Mammary epithelial cell (primary cell): ENCODE measurements at regions not wholly inside any gene's neighbourhood (a gene's known extent, or its start where the extent isn't known, plus 50 kb on each side); places are given as distances from the start of the nearest gene placed in this dataset.

Experiments used
- CTCF ChIP-seq, 2 donors: IDR thresholded peaks in 1 of 2; conservative IDR thresholded peaks in 1 of 2; 2 replicates each; pipeline ENCODE4 v1.5.1; 2011 to 2012; ENCODE audit warnings: inconsistent platforms in 2 of 2, low read length in 2 of 2, mild to moderate bottlenecking in 2 of 2, control low read depth in 1 of 2, low read depth in 1 of 2; ENCODE audit not compliant: insufficient read depth in 1 of 2; ENCODE audit errors: extremely low read depth in 1 of 2
- EZH2 ChIP-seq: IDR thresholded peaks from 2 replicates; pipeline ENCODE4 v1.6.1; 2012; ENCODE audit warnings: low read length, inconsistent platforms, borderline replicate concordance

DNA sequence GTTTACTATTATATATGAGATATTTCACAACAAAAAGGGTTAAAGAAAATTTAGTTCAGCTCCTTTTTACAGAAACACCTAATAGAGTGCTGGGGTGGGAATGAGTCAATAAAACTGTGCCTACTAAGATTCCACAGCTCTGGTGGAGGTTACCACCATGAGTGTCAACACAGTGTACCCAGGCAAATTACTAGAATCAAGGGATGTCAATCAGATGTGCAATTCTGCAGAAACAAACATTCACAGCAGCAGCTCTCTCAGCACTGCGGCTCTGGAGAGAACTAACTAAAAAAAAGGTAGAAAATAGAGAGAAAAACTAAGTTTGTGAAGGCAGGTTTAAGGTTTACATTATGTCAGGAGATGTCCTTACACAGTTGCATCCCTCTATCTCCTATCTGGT is 1313.0 kb downstream of the MAT2B start:
- TF ChIP-seq CTCF (conservative IDR thresholded peaks at IDR 0.05 in 1 of 2, IDR thresholded peaks at IDR 0.05 in 1 of 2; ENCODE audit: extremely low read depth in 1 of 2, insufficient read depth in 1 of 2, low read depth in 1 of 2, low read length in 2 of 2) (no peak), EZH2 (no peak)
